HG03520 (cell line): ENCODE measurements at regions not wholly inside any gene's neighbourhood (a gene's known extent, or its start where the extent isn't known, plus 50 kb on each side); places are given as distances from the start of the nearest gene placed in this dataset.

Source experiments
- ATAC-seq: cut with Tn5 transposase; IDR thresholded peaks from one replicate; pipeline ENCODE4 v1.9.1; 2021; ENCODE audit warnings: mild to moderate bottlenecking, moderate library complexity; ENCODE audit not compliant: unreplicated experiment

GRCh38 chr21:43304621-43305335, 122.2 kb downstream of the SIK1 start:
- ATAC-seq = no peak

- no peak for ATAC-seq
Observed at GRCh38 chr21:43304206-43304605, 122.7 kb downstream of the SIK1 start.

- no peak for ATAC-seq
Observed at GRCh38 chr21:43303275-43304178, 123.4 kb downstream of the SIK1 start.

- ATAC-seq = no peak
Observed at GRCh38 chr21:43302769-43303168, 124.2 kb downstream of the SIK1 start.

- ATAC-seq = no peak
Observed at GRCh38 chr21:43302062-43302700, 124.8 kb downstream of the SIK1 start.

- no peak for ATAC-seq
Observed at GRCh38 chr21:43301409-43302061, 125.4 kb downstream of the SIK1 start.

GRCh38 chr21:43300496-43301408, 126.2 kb downstream of the SIK1 start:
- no peak for ATAC-seq

- no peak for ATAC-seq
Observed at GRCh38 chr21:43299441-43300277, 127.3 kb downstream of the SIK1 start.

- ATAC-seq = no peak
Observed at GRCh38 chr21:43298546-43299440, 128.1 kb downstream of the SIK1 start.

GRCh38 chr21:43297989-43298388, 128.9 kb downstream of the SIK1 start:
- ATAC-seq = no peak

GRCh38 chr21:43297391-43297981, 128.7 kb downstream of the CRYAA start:
- no peak for ATAC-seq

- no peak for ATAC-seq
Observed at GRCh38 chr21:43295066-43295958, 126.5 kb downstream of the CRYAA start.

- no peak for ATAC-seq
Observed at GRCh38 chr21:43294194-43294902, 125.5 kb downstream of the CRYAA start.

- ATAC-seq = no peak
Observed at GRCh38 chr21:43292866-43293142, 124.0 kb downstream of the CRYAA start.

- no peak for ATAC-seq
Observed at GRCh38 chr21:43292041-43292865, 123.4 kb downstream of the CRYAA start.
